Body of pancreas (tissue), 4 donors: ENCODE measurements at regions not wholly inside any gene's neighbourhood (a gene's known extent, or its start where the extent isn't known, plus 50 kb on each side); places are given as distances from the start of the nearest gene placed in this dataset.

Experiments
- ATAC-seq: fragments of 150-250 bp; one replicate; pipeline ENCODE4 v1.9.1; 2016
- DNase-seq, 4 donors: peaks; one replicate each; pipeline ENCODE4 v3.0.0-alpha.2; 2019
- H3K27ac ChIP-seq, 4 donors: fragments of 200-600 bp; sonication (generic); 1 replicate in 3 of 4; 2 replicates in 1 of 4; pipeline versions ENCODE4 v1.5.1 to v1.6.1; 2016 to 2019; ENCODE audit warnings: mild to moderate bottlenecking in 1 of 4, mixed read lengths in 1 of 4, moderate library complexity in 1 of 4
- H3K27me3 ChIP-seq, 2 donors: fragments of 200-600 bp; sonication (generic); one replicate each; pipeline ENCODE4 v1.6.0; 2016; ENCODE audit warnings: mild to moderate bottlenecking in 1 of 2
- H3K36me3 ChIP-seq, 2 donors: fragments of 200-600 bp; sonication (generic); replicated peaks in 1 of 2; 2 replicates each; pipeline ENCODE4 v1.5.1; 2016; ENCODE audit warnings: low read depth in 2 of 2; ENCODE audit not compliant: insufficient read depth in 1 of 2
- H3K4me1 ChIP-seq: fragments of 200-600 bp; sonication (generic); one replicate; pipeline ENCODE4 v1.6.0; 2016
- H3K4me3 ChIP-seq, 2 donors: fragments of 200-600 bp; sonication (generic); 1 replicate in 1 of 2; 2 replicates in 1 of 2; pipeline ENCODE4 v1.5.1; 2016 to 2019
- H3K9me3 ChIP-seq, 3 donors: fragments of 200-600 bp; sonication (generic); 1 replicate in 2 of 3; 2 replicates in 1 of 3; pipeline ENCODE4 v1.5.1; 2016
- POLR2A ChIP-seq, 3 donors: fragments of 450-650 bp; IDR thresholded peaks; one replicate each; pipeline ENCODE4 v1.6.1; 2016; ENCODE audit warnings: antibody characterized with exemption in 3 of 3, mild to moderate bottlenecking in 2 of 3
- WGBS, 2 donors: methylation state at CpG; one replicate each; pipeline ENCODE4 v1.1.5; 2017; 5-methylcytosine and 5-hydroxymethylcytosine counted together
- intact Hi-C: fragments of 100-400 bp; cut with DNase I; formaldehyde crosslinking; loops from one replicate; pipeline ENCODE4 v1.15.1; 2023
- TF ChIP-seq, protein P1 (sequence below), 7 experiments: fragments of 450-650 bp in 4 of 7; fragments of 200-600 bp in 3 of 7; sonication (generic) in 3 of 7; IDR thresholded peaks; one replicate each; pipeline ENCODE4 v1.5.1; 2016 to 2019; ENCODE audit warnings: antibody characterized with exemption in 7 of 7

DNA sequence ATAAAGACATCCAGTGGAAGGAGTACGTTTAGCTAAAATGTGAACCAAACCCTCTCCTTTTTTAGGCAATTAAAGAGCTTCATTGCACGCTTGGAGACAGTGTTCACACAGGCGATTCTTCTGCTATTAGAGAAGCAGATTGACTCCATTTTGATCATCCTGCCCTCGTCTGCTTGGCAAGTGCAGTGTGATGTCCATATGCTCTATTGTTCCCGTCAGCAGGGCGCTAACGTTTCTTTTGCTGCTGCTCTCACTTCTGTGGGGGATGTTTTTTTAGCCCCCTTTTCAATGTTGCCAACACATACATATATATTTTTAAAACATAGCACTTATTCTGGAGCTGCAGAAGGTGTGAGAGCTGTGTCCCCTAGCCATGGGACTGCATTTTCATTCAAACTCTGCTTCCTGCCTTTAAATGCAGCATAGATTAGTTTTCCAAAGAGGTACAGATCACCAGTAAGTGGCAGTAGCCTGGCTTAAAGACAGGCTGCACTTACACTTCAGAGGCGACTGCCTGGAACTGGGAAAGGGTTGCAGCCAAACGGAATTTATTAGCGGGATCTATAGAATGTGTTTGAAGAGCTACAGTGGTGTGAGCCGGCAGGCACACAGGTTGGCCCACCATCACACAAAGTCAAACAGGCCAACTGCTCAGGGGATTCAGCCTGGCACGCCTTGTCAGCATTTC lies 292.6 kb upstream of the DPH6 start:
- DNase-seq: no peak
- intact Hi-C loops: no loop called here
- 88 to 90% methylated on average over 12 of the region's 12 CpGs for WGBS, 2 donors
- Histone ChIP-seq H3K4me3 (no peak overlapping the region), H3K27ac (no peak overlapping the region), H3K4me1 (no peaks in the 10 kb centered on the region), H3K36me3 (no peaks in the 10 kb centered on the region), H3K27me3 (no peaks in the 10 kb centered on the region), H3K9me3 (no peaks in the 10 kb centered on the region)
- no peak for TF ChIP-seq POLR2A (IDR thresholded peaks at IDR 0.05)
- TF ChIP-seq, protein P1, sequence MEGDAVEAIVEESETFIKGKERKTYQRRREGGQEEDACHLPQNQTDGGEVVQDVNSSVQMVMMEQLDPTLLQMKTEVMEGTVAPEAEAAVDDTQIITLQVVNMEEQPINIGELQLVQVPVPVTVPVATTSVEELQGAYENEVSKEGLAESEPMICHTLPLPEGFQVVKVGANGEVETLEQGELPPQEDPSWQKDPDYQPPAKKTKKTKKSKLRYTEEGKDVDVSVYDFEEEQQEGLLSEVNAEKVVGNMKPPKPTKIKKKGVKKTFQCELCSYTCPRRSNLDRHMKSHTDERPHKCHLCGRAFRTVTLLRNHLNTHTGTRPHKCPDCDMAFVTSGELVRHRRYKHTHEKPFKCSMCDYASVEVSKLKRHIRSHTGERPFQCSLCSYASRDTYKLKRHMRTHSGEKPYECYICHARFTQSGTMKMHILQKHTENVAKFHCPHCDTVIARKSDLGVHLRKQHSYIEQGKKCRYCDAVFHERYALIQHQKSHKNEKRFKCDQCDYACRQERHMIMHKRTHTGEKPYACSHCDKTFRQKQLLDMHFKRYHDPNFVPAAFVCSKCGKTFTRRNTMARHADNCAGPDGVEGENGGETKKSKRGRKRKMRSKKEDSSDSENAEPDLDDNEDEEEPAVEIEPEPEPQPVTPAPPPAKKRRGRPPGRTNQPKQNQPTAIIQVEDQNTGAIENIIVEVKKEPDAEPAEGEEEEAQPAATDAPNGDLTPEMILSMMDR (IDR thresholded peaks at IDR 0.05): no peak
- no peak for ATAC-seq

DNA sequence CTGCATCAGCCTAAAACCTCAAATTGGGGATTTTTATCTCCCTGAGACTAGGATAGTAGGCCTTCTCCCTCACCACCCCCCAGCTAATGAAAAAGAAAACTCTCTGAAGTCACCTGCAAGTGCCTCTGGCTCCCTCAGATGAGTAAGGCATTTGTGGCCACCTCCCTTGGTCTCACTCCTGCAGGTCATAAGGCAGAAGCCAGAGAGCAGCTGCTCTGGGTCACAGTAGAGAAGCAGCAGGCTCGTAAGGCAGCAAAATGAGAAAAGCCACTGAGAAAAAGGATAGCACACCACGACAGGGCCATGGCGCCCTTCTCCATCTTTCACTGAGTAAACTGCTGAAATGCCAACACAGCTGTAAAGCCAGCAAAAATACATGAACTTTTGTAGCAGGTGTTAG lies 296.7 kb upstream of the DPH6 start:
- WGBS, 2 donors: 83 to 86% methylated on average over 3 of the region's 3 CpGs
- H3K36me3 ChIP-seq: no peaks in the 10 kb centered on the region
- intact Hi-C loops: no loop called here
- H3K4me1 ChIP-seq: no peaks in the 10 kb centered on the region
- ATAC-seq (no peak), DNase-seq (no peak)
- TF ChIP-seq, protein P1 (IDR thresholded peaks at IDR 0.05): no peak
- TF ChIP-seq POLR2A (IDR thresholded peaks at IDR 0.05): no peak
- no peaks in the 10 kb centered on the region for H3K27me3 ChIP-seq
- H3K4me3 ChIP-seq: no peak overlapping the region
- no peak overlapping the region for H3K27ac ChIP-seq
- H3K9me3 ChIP-seq: no peaks in the 10 kb centered on the region

DNA sequence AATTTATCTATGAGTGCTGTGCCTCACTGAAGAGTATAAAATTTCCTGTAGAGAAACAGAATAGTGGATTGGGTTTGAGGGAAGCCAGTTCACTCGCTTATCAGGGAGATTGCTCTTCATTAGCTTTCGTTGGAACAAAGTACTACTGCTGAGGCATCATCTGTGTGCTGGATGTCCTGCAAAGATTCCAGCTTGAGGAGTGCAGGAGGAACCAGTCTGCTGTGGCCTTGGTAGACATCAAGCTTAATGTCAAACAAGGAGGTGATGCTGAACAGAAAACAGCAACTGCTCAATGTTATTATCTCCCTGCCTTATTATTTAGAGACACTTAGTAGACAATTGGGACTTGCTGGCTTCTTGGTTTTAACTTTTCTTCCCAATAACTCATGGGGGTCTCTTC lies 297.5 kb upstream of the DPH6 start:
- H3K4me1 ChIP-seq: no peaks in the 10 kb centered on the region
- no peak overlapping the region for H3K4me3 ChIP-seq
- no peaks in the 10 kb centered on the region for H3K27me3 ChIP-seq
- WGBS, 2 donors: 85 to 93% methylated on average over 2 of the region's 2 CpGs
- H3K36me3 ChIP-seq: no peaks in the 10 kb centered on the region
- ATAC-seq (no peak), DNase-seq (no peak)
- no peaks in the 10 kb centered on the region for H3K9me3 ChIP-seq
- no peak for TF ChIP-seq POLR2A (IDR thresholded peaks at IDR 0.05)
- TF ChIP-seq, protein P1 (IDR thresholded peaks at IDR 0.05): no peak
- intact Hi-C loops: no loop called here
- H3K27ac ChIP-seq: no peak overlapping the region

DNA sequence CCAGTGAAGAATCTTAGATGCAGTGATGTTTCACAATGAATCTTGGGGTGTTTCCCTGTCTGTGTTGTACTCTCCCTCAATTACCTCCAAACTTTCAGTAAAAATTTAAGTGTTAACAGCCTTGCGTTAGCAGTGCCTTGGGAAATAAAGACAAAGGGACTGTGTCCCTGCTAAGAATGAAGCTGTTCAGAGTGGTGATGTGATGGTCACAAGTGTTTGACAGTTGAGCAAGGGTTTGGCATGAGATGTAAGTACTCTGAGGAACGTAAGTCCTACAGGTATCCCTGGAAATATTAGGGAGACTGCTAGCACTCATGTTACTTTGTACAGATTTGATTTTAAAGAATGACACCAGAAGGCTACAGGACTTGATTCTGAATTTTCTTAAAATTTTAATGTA lies 304.3 kb upstream of the DPH6 start:
- intact Hi-C loops: no loop called here
- no peak overlapping the region for H3K27ac ChIP-seq
- no peaks in the 10 kb centered on the region for H3K36me3 ChIP-seq
- 86 to 90% methylated on average over 2 of the region's 2 CpGs for WGBS, 2 donors
- H3K4me3 ChIP-seq: no peak overlapping the region
- H3K4me1 ChIP-seq: no peaks in the 10 kb centered on the region
- no peak for ATAC-seq
- TF ChIP-seq, protein P1 (IDR thresholded peaks at IDR 0.05): no peak
- TF ChIP-seq POLR2A (IDR thresholded peaks at IDR 0.05): no peak
- no peaks in the 10 kb centered on the region for H3K9me3 ChIP-seq
- no peaks in the 10 kb centered on the region for H3K27me3 ChIP-seq
- DNase-seq: no peak

DNA sequence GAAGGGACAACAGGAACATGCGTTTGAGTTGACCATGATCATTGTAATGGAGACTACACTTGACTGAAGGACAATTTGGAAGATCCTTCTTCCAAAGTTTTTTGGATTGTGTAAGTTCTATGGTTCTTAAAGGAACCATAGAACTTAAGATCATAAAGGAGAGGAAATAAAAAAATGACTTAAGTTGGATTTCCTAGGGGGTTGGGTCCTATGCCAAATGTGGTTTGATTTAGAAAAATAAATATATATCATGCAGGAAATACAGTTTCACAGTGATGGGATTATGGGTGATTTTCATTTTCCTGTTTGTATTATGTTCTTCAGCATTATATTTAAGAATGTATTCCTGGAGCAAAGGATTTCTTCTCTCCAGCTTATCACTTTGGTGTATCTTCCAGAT lies 305.5 kb upstream of the DPH6 start:
- DNase-seq: no peak
- no peak for TF ChIP-seq POLR2A (IDR thresholded peaks at IDR 0.05)
- TF ChIP-seq, protein P1 (IDR thresholded peaks at IDR 0.05): no peak
- WGBS, 2 donors: 35 to 94% methylated on average over 1 of the region's 1 CpG
- H3K27ac ChIP-seq: no peak overlapping the region
- H3K4me1 ChIP-seq: no peaks in the 10 kb centered on the region
- no peaks in the 10 kb centered on the region for H3K9me3 ChIP-seq
- H3K27me3 ChIP-seq: no peaks in the 10 kb centered on the region
- no peak overlapping the region for H3K4me3 ChIP-seq
- intact Hi-C loops: no loop called here
- no peak for ATAC-seq
- H3K36me3 ChIP-seq: no peaks in the 10 kb centered on the region
